GM19023 (cell line): ENCODE measurements at regions not wholly inside any gene's neighbourhood (a gene's known extent, or its start where the extent isn't known, plus 50 kb on each side); places are given as distances from the start of the nearest gene placed in this dataset.
"Not testable (repeated sequence)": the region's sequence is repeated elsewhere in the genome, so short reads cannot be mapped to it uniquely, and the experiment has no call there.

ENCODE experiments used
- ATAC-seq: cut with Tn5 transposase; IDR thresholded peaks from one replicate; pipeline ENCODE4 v1.9.1; 2021; ENCODE audit warnings: mild to moderate bottlenecking, moderate library complexity; ENCODE audit not compliant: unreplicated experiment

- no peak for ATAC-seq
Observed at GRCh38 chr1:177891809-177892208, 78.0 kb downstream of the SEC16B start.

- ATAC-seq = no peak
Observed at GRCh38 chr1:177890479-177890878, 79.4 kb downstream of the SEC16B start.

GRCh38 chr1:177884479-177885021 is 85.3 kb downstream of the SEC16B start:
- no peak for ATAC-seq

- ATAC-seq = no peak
Observed at GRCh38 chr1:177883581-177883980, 86.3 kb downstream of the SEC16B start.

- ATAC-seq = no peak
Observed at GRCh38 chr1:177880339-177880891, 89.4 kb downstream of the SEC16B start.

- ATAC-seq = no peak
Observed at GRCh38 chr1:177877086-177877485, 92.8 kb downstream of the SEC16B start.

GRCh38 chr1:177873238-177873637 is 96.6 kb downstream of the SEC16B start:
- ATAC-seq = no peak

- no peak for ATAC-seq
Observed at GRCh38 chr1:177872308-177872900, 97.5 kb downstream of the SEC16B start.

GRCh38 chr1:177871613-177872307 is 98.1 kb downstream of the SEC16B start:
- ATAC-seq = no peak

- no peak for ATAC-seq
Observed at GRCh38 chr1:177869586-177869985, 100.3 kb downstream of the SEC16B start.

- not testable (repeated sequence) for ATAC-seq
Observed at GRCh38 chr1:177869011-177869410, 100.8 kb downstream of the SEC16B start.

- no peak for ATAC-seq
Observed at GRCh38 chr1:177865807-177866206, 104.1 kb downstream of the SEC16B start.

GRCh38 chr1:177864538-177865305 is 105.1 kb downstream of the SEC16B start:
- ATAC-seq = no peak

GRCh38 chr1:177863796-177864195 is 106.1 kb downstream of the SEC16B start:
- ATAC-seq = no peak

- ATAC-seq = no peak
Observed at GRCh38 chr1:177862916-177863315, 106.9 kb downstream of the SEC16B start.

- ATAC-seq = no peak
Observed at GRCh38 chr1:177859572-177859971, 110.3 kb downstream of the SEC16B start.

- no peak for ATAC-seq
Observed at GRCh38 chr1:177858332-177858821, 111.5 kb downstream of the SEC16B start.

GRCh38 chr1:177857285-177857684 is 112.6 kb downstream of the SEC16B start:
- no peak for ATAC-seq

GRCh38 chr1:177854951-177855350 is 114.9 kb downstream of the SEC16B start:
- no peak for ATAC-seq

- no peak for ATAC-seq
Observed at GRCh38 chr1:177849579-177850290, 120.1 kb downstream of the SEC16B start.

- ATAC-seq = no peak
Observed at GRCh38 chr1:177849130-177849529, 120.7 kb downstream of the SEC16B start.
